Neuronal stem cell (in vitro differentiated cells): ENCODE measurements at regions not wholly inside any gene's neighbourhood (a gene's known extent, or its start where the extent isn't known, plus 50 kb on each side); places are given as distances from the start of the nearest gene placed in this dataset.
A peak's percentile ranks its signal among the peaks of the same experiment; 100 is the strongest.
"Not testable (repeated sequence)": the region's sequence is repeated elsewhere in the genome, so short reads cannot be mapped to it uniquely, and the experiment has no call there.

Source experiments
- DNase-seq: peaks from one replicate; pipeline ENCODE4 v3.0.0-alpha.2; 2013; ENCODE audit warnings: low spot score
- H2AFZ ChIP-seq: one replicate; pipeline ENCODE4 v1.6.1; 2013; ENCODE audit warnings: mild to moderate bottlenecking, low read length, inconsistent platforms
- H2AK5ac ChIP-seq: 2 replicates; pipeline ENCODE4 v1.6.1; 2013; ENCODE audit warnings: low read depth, mild to moderate bottlenecking, inconsistent platforms, low read length, moderate library complexity, mixed read lengths
- H2BK120ac ChIP-seq: 2 replicates; pipeline ENCODE4 v1.6.1; 2013; ENCODE audit warnings: low read depth, mild to moderate bottlenecking, inconsistent platforms, low read length, moderate library complexity, mixed read lengths
- H2BK12ac ChIP-seq: one replicate; pipeline ENCODE4 v1.6.1; 2013; ENCODE audit warnings: low read length, inconsistent platforms
- H2BK15ac ChIP-seq: 2 replicates; pipeline ENCODE4 v1.6.1; 2013; ENCODE audit warnings: mild to moderate bottlenecking, low read length, inconsistent platforms, mixed read lengths
- H2BK5ac ChIP-seq: one replicate; pipeline ENCODE4 v1.6.1; 2013; ENCODE audit warnings: inconsistent platforms, mild to moderate bottlenecking, low read length, moderate library complexity
- H3K14ac ChIP-seq: one replicate; pipeline ENCODE4 v1.6.1; 2013; ENCODE audit warnings: low read length, inconsistent platforms
- H3K18ac ChIP-seq: 2 replicates; pipeline ENCODE4 v1.6.1; 2013; ENCODE audit warnings: low read length, inconsistent platforms
- H3K23ac ChIP-seq: 2 replicates; pipeline ENCODE4 v1.6.1; 2013; ENCODE audit warnings: low read depth, mild to moderate bottlenecking, mixed read lengths, low read length, inconsistent platforms; ENCODE audit not compliant: poor library complexity
- H3K27ac ChIP-seq: replicated peaks from 3 replicates; pipeline ENCODE4 v1.5.1; 2013; ENCODE audit warnings: low read length, inconsistent platforms
- H3K27me3 ChIP-seq, 3 experiments: 2 replicates each; pipeline ENCODE4 v1.6.1; 2013; ENCODE audit warnings: low read length in 3 of 3, mild to moderate bottlenecking in 2 of 3, inconsistent platforms in 1 of 3, low read depth in 1 of 3, mixed read lengths in 1 of 3, moderate library complexity in 1 of 3; ENCODE audit not compliant: control insufficient read depth in 3 of 3, insufficient read depth in 3 of 3
- H3K36me3 ChIP-seq, 2 donors: replicated peaks in 1 of 2; 2 replicates each; pipeline ENCODE4 v1.6.1; 2013; ENCODE audit warnings: low read length in 2 of 2; ENCODE audit not compliant: control insufficient read depth in 2 of 2, insufficient read depth in 2 of 2
- H3K4ac ChIP-seq: 2 replicates; pipeline ENCODE4 v1.6.1; 2013; ENCODE audit warnings: inconsistent platforms, mild to moderate bottlenecking, low read length, moderate library complexity
- H3K4me1 ChIP-seq, 2 donors: 1 replicate in 1 of 2; 2 replicates in 1 of 2; pipeline ENCODE4 v1.6.1; 2013; ENCODE audit warnings: low read length in 2 of 2, low read depth in 1 of 2; ENCODE audit not compliant: control insufficient read depth in 2 of 2, insufficient read depth in 1 of 2
- H3K4me2 ChIP-seq: one replicate; pipeline ENCODE4 v1.6.1; 2013; ENCODE audit warnings: mild to moderate bottlenecking, low read length, inconsistent platforms; ENCODE audit not compliant: insufficient read depth, poor library complexity, severe bottlenecking
- H3K4me3 ChIP-seq, 2 donors: 2 replicates each; pipeline ENCODE4 v1.5.1; 2013; ENCODE audit warnings: low read length in 2 of 2, mild to moderate bottlenecking in 2 of 2, inconsistent platforms in 1 of 2, moderate library complexity in 1 of 2
- H3K79me1 ChIP-seq: one replicate; pipeline ENCODE4 v1.6.1; 2013; ENCODE audit warnings: low read depth, mild to moderate bottlenecking, inconsistent platforms, low read length, moderate library complexity
- H3K9ac ChIP-seq: one replicate; pipeline ENCODE4 v1.6.1; 2013; ENCODE audit warnings: mild to moderate bottlenecking, low read depth, low read length, inconsistent platforms; ENCODE audit not compliant: poor library complexity
- H3K9me3 ChIP-seq, 2 donors: replicated peaks in 1 of 2; 2 replicates each; pipeline versions ENCODE3 to v1.6.1; 2013; ENCODE audit warnings: low read length in 2 of 2, mild to moderate bottlenecking in 2 of 2, inconsistent platforms in 1 of 2, low read depth in 1 of 2, mixed read lengths in 1 of 2, moderate library complexity in 1 of 2; ENCODE audit not compliant: control insufficient read depth in 2 of 2, insufficient read depth in 1 of 2
- H4K8ac ChIP-seq: one replicate; pipeline ENCODE4 v1.6.1; 2013; ENCODE audit warnings: low read depth, mild to moderate bottlenecking, inconsistent platforms, low read length, moderate library complexity
- H4K91ac ChIP-seq: one replicate; pipeline ENCODE4 v1.6.1; 2013; ENCODE audit warnings: low read length, low read depth, mild to moderate bottlenecking, inconsistent platforms; ENCODE audit not compliant: poor library complexity
- WGBS, 2 donors: extraction: QIAGEN DNeasy Blood & Tissue Kit; methylation state at CpG; one replicate each; pipeline ENCODE4 v1.1.7; 2013; ENCODE audit warnings: missing lambda C conversion rate in 2 of 2, mixed read lengths in 1 of 2; ENCODE audit not compliant: insufficient read length in 2 of 2, insufficient replicate concordance in 1 of 2; ENCODE audit errors: extremely low coverage in 2 of 2; 5-methylcytosine and 5-hydroxymethylcytosine counted together

DNA sequence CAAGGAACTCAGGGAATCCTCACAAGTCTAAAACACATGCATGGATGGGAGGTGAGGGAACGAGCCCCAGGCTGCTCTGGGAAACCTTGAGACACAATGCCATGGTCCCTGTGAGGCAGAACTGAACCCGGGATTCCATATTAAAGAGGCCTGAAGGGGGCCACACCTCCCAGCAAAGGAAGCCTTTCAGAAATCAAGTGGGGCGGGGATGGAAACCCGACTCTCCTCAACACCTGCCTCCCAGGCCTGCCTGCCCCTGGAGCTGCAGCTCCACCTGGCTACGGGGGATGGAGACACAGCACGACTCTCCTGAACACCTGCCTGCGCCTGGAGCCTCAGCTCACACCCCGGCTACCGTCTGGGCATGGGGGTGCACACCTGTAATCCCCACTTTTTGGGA lies 77.8 kb upstream of the LPCAT1 start:
- H2BK12ac ChIP-seq, H3K23ac ChIP-seq, H2AK5ac ChIP-seq, H3K27ac ChIP-seq, H3K18ac ChIP-seq, H3K4me2 ChIP-seq, H3K9me3 ChIP-seq, H3K79me1 ChIP-seq, H4K8ac ChIP-seq, H4K91ac ChIP-seq, H2BK120ac ChIP-seq, H2BK5ac ChIP-seq, H3K9ac ChIP-seq, H3K14ac ChIP-seq, H3K4ac ChIP-seq, H2AFZ ChIP-seq, H3K27me3 ChIP-seq, H3K36me3 ChIP-seq, H3K4me3 ChIP-seq, H3K4me1 ChIP-seq, H2BK15ac ChIP-seq: not testable (repeated sequence)
- peak; percentile 15 for DNase-seq
- no CpG with 5 or more reads among the region's 9 CpGs for WGBS, 2 donors

DNA sequence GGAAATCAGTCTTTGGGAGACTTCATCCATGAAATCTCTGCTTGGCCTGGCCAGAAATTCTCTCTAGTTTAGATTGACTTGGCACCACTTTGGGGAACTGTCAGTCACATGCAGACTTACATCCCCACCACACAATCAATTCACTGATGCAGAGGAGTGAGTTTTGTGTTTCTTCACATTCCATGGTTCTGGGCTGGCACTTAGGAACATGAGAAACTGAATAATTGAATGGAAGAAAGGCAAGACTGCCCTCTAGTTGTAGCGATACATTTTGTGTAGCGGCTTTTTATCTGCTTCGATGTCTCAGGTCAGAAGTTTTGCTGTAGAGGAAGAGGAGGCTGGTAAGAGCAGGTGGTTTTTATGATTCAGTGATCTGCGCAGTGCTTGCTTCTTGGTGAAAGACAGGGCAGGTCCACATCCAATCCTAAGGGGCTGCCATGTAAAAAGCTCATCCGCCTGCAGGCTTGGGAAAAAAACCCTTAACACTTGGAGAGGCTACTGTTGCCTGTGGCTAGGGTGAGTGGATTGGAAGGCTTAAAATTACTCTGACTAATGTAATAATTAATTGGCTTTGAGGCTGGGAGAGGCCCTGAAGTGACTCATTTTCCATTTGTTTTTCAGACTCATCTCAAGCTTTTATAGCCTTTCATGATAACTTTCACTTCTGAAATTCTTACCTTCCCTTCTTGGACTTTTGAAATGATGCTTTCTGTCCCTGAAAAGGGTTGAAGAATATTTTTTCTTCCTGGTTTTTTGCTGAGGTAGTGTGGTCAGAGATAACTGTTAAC lies 75.4 kb upstream of the LPCAT1 start:
- not testable (repeated sequence) for H3K4me2 ChIP-seq, H3K14ac ChIP-seq, H3K9ac ChIP-seq, H3K18ac ChIP-seq, H3K27ac ChIP-seq, H2AFZ ChIP-seq, H4K91ac ChIP-seq, H2BK5ac ChIP-seq, H3K27me3 ChIP-seq, H4K8ac ChIP-seq, H2BK120ac ChIP-seq, H3K23ac ChIP-seq, H2BK12ac ChIP-seq, H3K4me3 ChIP-seq, H2AK5ac ChIP-seq, H3K4me1 ChIP-seq, H3K36me3 ChIP-seq, H3K79me1 ChIP-seq, H3K4ac ChIP-seq, H2BK15ac ChIP-seq, H3K9me3 ChIP-seq
- DNase-seq, result peak; percentile 11
- WGBS, 2 donors, result no CpG with 5 or more reads among the region's 5 CpGs

DNA sequence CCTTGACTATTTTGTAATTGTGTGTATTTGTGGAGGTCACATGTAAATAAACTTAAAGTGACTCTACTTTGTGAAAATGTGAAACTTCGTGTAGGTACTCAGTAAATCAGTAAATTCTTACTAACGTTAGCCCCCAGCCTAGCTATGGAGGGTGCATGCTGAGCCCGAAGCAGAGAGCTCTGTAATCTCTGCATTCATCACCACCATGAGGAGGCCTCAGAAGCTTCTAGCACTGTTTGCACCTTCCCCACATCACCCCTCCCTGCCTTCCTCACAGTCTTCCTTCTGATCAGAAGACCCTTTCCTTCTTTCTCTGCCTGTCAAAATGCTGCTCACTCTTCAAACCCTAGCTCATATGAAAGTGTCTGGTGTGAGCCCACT lies 73.3 kb upstream of the LPCAT1 start:
- not testable (repeated sequence) for H3K9ac ChIP-seq, H2BK15ac ChIP-seq, H2BK5ac ChIP-seq, H2AFZ ChIP-seq, H2AK5ac ChIP-seq, H3K27ac ChIP-seq, H3K23ac ChIP-seq, H4K91ac ChIP-seq, H3K9me3 ChIP-seq, H3K36me3 ChIP-seq, H2BK12ac ChIP-seq, H3K18ac ChIP-seq, H3K4me1 ChIP-seq, H3K14ac ChIP-seq, DNase-seq, H3K79me1 ChIP-seq, H3K27me3 ChIP-seq, H3K4ac ChIP-seq, H2BK120ac ChIP-seq, H4K8ac ChIP-seq
- peak overlapping the region in 1 of 2 donors; percentile 33 for H3K4me3 ChIP-seq
- WGBS, 2 donors, result no CpG with 5 or more reads among the region's 3 CpGs
- H3K4me2 ChIP-seq, result peak overlapping the region; percentile 11

DNA sequence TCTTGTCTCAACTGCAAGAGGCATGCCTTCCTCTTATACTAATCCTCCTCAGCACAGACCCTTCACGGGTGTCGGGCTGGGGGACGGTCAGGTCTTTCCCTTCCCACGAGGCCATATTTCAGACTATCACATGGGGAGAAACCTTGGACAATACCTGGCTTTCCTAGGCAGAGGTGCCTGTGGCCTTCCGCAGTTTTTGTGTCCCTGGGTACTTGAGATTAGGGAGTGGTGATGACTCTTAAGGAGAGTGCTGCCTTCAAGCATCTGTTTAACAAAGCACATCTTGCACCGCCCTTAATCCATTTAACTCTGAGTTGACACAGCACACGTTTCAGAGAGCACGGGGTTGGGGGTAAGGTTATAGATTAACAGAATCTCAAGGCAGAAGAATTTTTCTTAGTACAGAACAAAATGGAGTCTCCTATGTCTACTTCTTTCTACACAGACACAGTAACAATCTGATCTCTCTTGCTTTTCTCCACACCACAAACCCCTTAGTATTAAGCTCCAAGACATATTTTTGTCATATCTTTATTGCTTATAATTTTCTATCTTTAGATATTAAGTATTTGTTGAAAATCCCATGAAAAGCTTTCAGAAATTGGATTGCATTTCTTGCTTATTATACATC lies 72.8 kb upstream of the LPCAT1 start:
- not testable (repeated sequence) for H3K14ac ChIP-seq, H3K4me1 ChIP-seq, H2BK5ac ChIP-seq, H4K8ac ChIP-seq, H3K36me3 ChIP-seq, H2AK5ac ChIP-seq, H3K9me3 ChIP-seq, H2AFZ ChIP-seq, H4K91ac ChIP-seq, H3K27me3 ChIP-seq, DNase-seq, H3K4me2 ChIP-seq, H3K9ac ChIP-seq, H3K4me3 ChIP-seq, H2BK120ac ChIP-seq, H3K23ac ChIP-seq, H3K27ac ChIP-seq, H2BK12ac ChIP-seq, H3K4ac ChIP-seq, H2BK15ac ChIP-seq, H3K18ac ChIP-seq, H3K79me1 ChIP-seq
- no CpG with 5 or more reads among the region's 8 CpGs for WGBS, 2 donors
